ENCODE measurements at regions not wholly inside any gene's neighbourhood (a gene's known extent, or its start where the extent isn't known, plus 50 kb on each side); places are given as distances from the start of the nearest gene placed in this dataset.

DNA sequence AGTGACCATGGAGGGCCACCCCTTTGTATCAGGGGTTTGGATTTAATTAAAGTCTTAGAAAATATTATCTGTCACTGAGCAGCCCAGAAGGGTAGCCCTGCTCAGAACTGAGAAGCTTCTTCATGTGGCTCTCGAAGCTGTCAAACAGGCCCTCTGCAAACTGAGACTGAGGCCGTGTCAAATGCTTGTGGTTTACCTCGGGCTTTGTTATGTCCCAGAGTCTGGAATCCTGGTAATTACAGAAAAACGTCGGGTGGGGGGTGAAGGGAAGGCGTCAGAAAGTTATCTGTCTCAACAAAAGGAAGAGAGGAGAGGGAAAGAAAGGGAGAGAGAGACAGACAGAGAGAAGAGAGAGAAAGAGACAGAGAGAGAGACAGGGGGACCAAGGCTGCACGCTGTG, 200.8 kb downstream of the BMP7 start:
- BruUV-seq (replicated peaks): no TSS peak
- no peak for DNase-seq (ENCODE audit: low spot score)
- intact Hi-C loops (cut with micrococcal nuclease; ENCODE audit: unreplicated experiment): no loop called here
- Histone ChIP-seq H3K9me3 (ENCODE audit: low read depth, low read length, poor library complexity, severe bottlenecking) (no peaks in the 10 kb centered on the region), H3K36me3 (ENCODE audit: insufficient read depth, low read length, poor library complexity, severe bottlenecking) (no peaks in the 10 kb centered on the region), H3K27me3 (replicated peaks; ENCODE audit: insufficient read depth, low read depth, low read length, poor library complexity) (peaks cover 52% of the 10 kb centered on the region), H3K27ac (ENCODE audit: low read depth, low read length, poor library complexity, severe bottlenecking) (no peak overlapping the region), H3K4me3 (ENCODE audit: low read depth, low read length, poor library complexity, severe bottlenecking) (no peak overlapping the region), H3K4me1 (ENCODE audit: insufficient read depth, low read length, poor library complexity, severe bottlenecking) (no peaks in the 10 kb centered on the region)
- POLR2A ChIA-PET (ENCODE audit: low non-redundant PET): no interaction called here
- CTCF ChIA-PET: no interaction called here
- TF ChIP-seq EZH2 (IDR thresholded peaks at IDR 0.05; ENCODE audit: borderline replicate concordance, low read depth, low read length, poor library complexity, severe bottlenecking): no peak
- TF ChIP-seq, protein P1, sequence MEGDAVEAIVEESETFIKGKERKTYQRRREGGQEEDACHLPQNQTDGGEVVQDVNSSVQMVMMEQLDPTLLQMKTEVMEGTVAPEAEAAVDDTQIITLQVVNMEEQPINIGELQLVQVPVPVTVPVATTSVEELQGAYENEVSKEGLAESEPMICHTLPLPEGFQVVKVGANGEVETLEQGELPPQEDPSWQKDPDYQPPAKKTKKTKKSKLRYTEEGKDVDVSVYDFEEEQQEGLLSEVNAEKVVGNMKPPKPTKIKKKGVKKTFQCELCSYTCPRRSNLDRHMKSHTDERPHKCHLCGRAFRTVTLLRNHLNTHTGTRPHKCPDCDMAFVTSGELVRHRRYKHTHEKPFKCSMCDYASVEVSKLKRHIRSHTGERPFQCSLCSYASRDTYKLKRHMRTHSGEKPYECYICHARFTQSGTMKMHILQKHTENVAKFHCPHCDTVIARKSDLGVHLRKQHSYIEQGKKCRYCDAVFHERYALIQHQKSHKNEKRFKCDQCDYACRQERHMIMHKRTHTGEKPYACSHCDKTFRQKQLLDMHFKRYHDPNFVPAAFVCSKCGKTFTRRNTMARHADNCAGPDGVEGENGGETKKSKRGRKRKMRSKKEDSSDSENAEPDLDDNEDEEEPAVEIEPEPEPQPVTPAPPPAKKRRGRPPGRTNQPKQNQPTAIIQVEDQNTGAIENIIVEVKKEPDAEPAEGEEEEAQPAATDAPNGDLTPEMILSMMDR (conservative IDR thresholded peaks at IDR 0.05; ENCODE audit: low read depth, low read length): no peak

DNA sequence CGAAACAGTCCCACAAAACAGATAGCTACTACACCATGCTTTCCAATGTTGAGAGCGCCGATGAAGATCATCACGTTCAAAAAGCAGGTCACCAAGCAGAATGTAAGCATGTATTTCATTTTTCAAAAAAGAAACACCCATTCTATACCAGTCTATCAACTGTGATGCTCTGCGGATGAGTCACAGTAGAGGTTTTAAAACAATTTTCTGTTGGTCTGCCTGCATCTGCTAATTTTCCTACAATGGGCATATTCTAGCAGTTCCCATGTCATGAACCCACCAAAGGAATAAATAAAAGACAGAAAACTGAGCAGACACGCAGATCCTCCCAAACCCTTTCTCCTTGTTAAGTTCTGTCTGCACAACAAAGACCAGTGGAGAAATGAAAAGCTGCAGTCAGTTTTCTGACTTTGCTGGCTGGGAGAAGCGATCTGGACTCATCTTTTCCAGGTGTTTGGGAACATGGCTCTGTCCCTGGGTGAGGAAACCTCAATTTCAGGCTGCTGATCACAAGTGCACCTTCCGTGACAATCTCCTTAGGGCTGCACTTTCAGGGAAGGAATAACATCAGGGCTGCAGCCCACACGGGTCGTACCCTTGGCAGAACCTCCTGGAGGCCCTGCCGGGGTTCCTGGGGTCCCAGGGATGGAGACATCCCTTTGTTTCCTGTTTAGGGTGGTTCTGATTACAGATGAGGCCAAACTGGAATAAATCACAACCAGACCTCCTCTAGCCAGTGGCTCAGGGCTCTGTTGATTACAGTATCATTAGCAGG, 200.1 kb downstream of the BMP7 start:
- ChIA-PET CTCF (no interaction called here), POLR2A (ENCODE audit: low non-redundant PET) (no interaction called here)

DNA sequence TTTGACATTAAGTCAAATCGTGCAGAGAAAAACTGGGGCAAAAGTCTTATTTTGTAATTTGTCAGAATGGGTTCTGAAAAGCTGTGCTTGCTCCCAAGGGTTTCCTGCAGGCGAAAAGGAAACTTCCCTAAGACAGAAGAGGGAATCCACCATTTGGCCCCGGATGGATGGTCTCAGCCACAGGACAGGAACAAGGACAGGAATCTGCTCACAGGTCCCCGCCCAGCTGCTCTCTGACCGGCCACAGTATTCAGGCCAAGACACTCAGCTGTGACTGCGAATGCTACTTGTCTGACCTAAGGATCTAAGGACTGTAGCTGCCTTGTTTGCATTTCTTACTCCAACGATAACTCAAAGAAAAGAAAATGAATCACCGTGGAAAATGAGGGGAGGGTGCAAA, 197.0 kb downstream of the BMP7 start:
- BruUV-seq (replicated peaks): no TSS peak
- DNase-seq (ENCODE audit: low spot score): no peak
- TF ChIP-seq, protein P1 (conservative IDR thresholded peaks at IDR 0.05; ENCODE audit: low read depth, low read length): no peak
- TF ChIP-seq EZH2 (IDR thresholded peaks at IDR 0.05; ENCODE audit: borderline replicate concordance, low read depth, low read length, poor library complexity, severe bottlenecking): no peak
- Histone ChIP-seq H3K4me3 (ENCODE audit: low read depth, low read length, poor library complexity, severe bottlenecking) (no peak overlapping the region), H3K36me3 (ENCODE audit: insufficient read depth, low read length, poor library complexity, severe bottlenecking) (no peaks in the 10 kb centered on the region), H3K4me1 (ENCODE audit: insufficient read depth, low read length, poor library complexity, severe bottlenecking) (peaks cover 7% of the 10 kb centered on the region), H3K27me3 (replicated peaks; ENCODE audit: insufficient read depth, low read depth, low read length, poor library complexity) (peaks cover 66% of the 10 kb centered on the region), H3K27ac (ENCODE audit: low read depth, low read length, poor library complexity, severe bottlenecking) (no peak overlapping the region), H3K9me3 (ENCODE audit: low read depth, low read length, poor library complexity, severe bottlenecking) (no peaks in the 10 kb centered on the region)
- POLR2A ChIA-PET (ENCODE audit: low non-redundant PET): no interaction called here
- CTCF ChIA-PET: no interaction called here
- intact Hi-C loops (cut with micrococcal nuclease; ENCODE audit: unreplicated experiment): no loop called here

More for the DNA sequence above, 200.1 kb downstream of the BMP7 start:
- BruUV-seq (replicated peaks): no TSS peak
- no peak for DNase-seq (ENCODE audit: low spot score)
- Histone ChIP-seq H3K9me3 (ENCODE audit: low read depth, low read length, poor library complexity, severe bottlenecking) (no peaks in the 10 kb centered on the region), H3K27me3 (replicated peaks; ENCODE audit: insufficient read depth, low read depth, low read length, poor library complexity) (peaks cover 52% of the 10 kb centered on the region), H3K4me3 (ENCODE audit: low read depth, low read length, poor library complexity, severe bottlenecking) (no peak overlapping the region), H3K4me1 (ENCODE audit: insufficient read depth, low read length, poor library complexity, severe bottlenecking) (no peaks in the 10 kb centered on the region), H3K27ac (ENCODE audit: low read depth, low read length, poor library complexity, severe bottlenecking) (no peak overlapping the region), H3K36me3 (ENCODE audit: insufficient read depth, low read length, poor library complexity, severe bottlenecking) (no peaks in the 10 kb centered on the region)
- intact Hi-C loops (cut with micrococcal nuclease; ENCODE audit: unreplicated experiment): no loop called here
- no peak for TF ChIP-seq EZH2 (IDR thresholded peaks at IDR 0.05; ENCODE audit: borderline replicate concordance, low read depth, low read length, poor library complexity, severe bottlenecking)
- TF ChIP-seq, protein P1 (conservative IDR thresholded peaks at IDR 0.05; ENCODE audit: low read depth, low read length): no peak
